HL-60 (cell line): ENCODE measurements at regions not wholly inside any gene's neighbourhood (a gene's known extent, or its start where the extent isn't known, plus 50 kb on each side); places are given as distances from the start of the nearest gene placed in this dataset.

ENCODE experiments used
- DNase-seq, 2 experiments: peaks; one replicate each; pipeline ENCODE4 v3.0.0-alpha.2; 2010 to 2020; ENCODE audit warnings: low read depth in 1 of 2, low spot score in 1 of 2
- H3K27ac ChIP-seq: fragments of 250-450 bp; sonication (Bioruptor Pico); replicated peaks from 2 replicates; pipeline ENCODE4 v1.5.1; 2020; ENCODE audit warnings: mild to moderate bottlenecking, moderate library complexity
- H3K27me3 ChIP-seq: fragments of 250-450 bp; sonication (Bioruptor Pico); 2 replicates; pipeline ENCODE4 v1.5.1; 2021; ENCODE audit warnings: mild to moderate bottlenecking, moderate library complexity; ENCODE audit not compliant: insufficient read depth, poor library complexity, severe bottlenecking
- H3K4me3 ChIP-seq: replicated peaks from 2 replicates; pipeline ENCODE4 v1.5.1; 2011; ENCODE audit warnings: mild to moderate bottlenecking, control low read depth, low read length; ENCODE audit not compliant: insufficient read depth
- GABPA ChIP-seq: IDR thresholded peaks from 2 replicates; pipeline ENCODE4 v1.6.1; 2012; ENCODE audit warnings: low read depth
- POLR2AphosphoS5 ChIP-seq: IDR thresholded peaks from 2 replicates; pipeline ENCODE4 v1.6.1; 2012; ENCODE audit warnings: low read depth
- SPI1 ChIP-seq: IDR thresholded peaks from 2 replicates; pipeline ENCODE4 v1.6.1; 2012; ENCODE audit warnings: low read depth, mild to moderate bottlenecking, borderline replicate concordance
- TF ChIP-seq, protein P1 (sequence below): IDR thresholded peaks from one replicate; pipeline ENCODE4 v1.5.1; 2011; ENCODE audit warnings: low read length, control low read depth, inconsistent platforms; ENCODE audit not compliant: insufficient read depth
- TF ChIP-seq, protein P2 (sequence below): IDR thresholded peaks from 2 replicates; pipeline ENCODE4 v1.6.1; 2012; ENCODE audit warnings: low read depth; ENCODE audit not compliant: insufficient replicate concordance

DNA sequence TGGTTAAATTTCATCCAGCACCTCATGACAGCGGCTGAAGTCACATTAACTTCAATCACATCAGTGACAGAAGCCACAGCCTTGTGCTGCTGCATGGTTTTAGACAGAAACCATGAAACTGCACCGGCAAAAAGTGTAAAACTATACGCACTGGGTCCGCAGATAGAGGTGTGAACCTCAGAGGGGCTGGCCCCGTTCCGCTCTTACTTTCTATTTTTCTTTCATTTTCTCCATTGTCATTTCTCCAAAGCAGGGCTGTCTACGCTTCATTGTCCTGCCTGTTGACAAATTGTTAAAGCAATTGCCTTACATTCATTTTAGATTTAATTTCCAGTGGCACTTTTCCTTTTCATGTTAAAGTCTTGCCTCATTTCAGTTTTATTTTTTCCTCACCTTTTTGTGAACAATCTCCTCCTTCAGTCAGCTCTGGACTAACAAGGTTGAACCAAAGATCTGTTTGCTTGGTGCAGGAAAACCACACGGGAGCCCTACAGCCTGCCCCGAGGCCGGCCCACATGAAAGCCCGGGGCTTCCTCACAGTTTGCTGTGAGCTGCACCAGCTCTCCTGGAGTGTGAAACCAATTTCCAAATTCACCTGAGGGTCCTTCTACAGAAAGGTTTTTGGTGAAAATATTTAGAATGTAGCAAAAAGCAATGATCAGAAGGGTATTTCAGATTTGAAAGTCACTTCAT is 63.7 kb downstream of the PRR18 start:
- Histone ChIP-seq H3K27me3 (no peaks in the 10 kb centered on the region), H3K4me3 (no peak overlapping the region), H3K27ac (no peak overlapping the region)
- DNase-seq = no peak
- TF ChIP-seq, protein P1, sequence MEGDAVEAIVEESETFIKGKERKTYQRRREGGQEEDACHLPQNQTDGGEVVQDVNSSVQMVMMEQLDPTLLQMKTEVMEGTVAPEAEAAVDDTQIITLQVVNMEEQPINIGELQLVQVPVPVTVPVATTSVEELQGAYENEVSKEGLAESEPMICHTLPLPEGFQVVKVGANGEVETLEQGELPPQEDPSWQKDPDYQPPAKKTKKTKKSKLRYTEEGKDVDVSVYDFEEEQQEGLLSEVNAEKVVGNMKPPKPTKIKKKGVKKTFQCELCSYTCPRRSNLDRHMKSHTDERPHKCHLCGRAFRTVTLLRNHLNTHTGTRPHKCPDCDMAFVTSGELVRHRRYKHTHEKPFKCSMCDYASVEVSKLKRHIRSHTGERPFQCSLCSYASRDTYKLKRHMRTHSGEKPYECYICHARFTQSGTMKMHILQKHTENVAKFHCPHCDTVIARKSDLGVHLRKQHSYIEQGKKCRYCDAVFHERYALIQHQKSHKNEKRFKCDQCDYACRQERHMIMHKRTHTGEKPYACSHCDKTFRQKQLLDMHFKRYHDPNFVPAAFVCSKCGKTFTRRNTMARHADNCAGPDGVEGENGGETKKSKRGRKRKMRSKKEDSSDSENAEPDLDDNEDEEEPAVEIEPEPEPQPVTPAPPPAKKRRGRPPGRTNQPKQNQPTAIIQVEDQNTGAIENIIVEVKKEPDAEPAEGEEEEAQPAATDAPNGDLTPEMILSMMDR = no peak
- TF ChIP-seq SPI1 = no peak

DNA sequence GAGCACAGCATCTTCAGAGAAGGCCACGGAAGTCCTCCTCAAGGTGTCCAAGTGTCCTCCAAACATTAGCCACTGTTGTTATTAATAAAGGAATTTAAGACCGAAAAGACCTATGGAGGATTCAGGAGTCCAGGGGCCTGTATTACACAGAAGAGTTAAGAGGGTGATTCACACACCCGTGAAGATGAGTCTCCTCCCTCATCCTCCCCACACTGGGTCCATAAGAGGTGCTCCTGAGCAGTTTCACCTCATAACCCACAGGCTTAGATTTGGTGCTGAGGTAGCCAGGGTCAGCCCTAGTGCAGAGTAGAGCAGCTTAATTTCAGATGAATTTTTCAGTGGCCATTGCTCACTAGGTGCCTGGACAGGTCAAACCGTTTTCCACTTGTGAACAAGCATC is 65.3 kb downstream of the PRR18 start:
- H3K27me3 ChIP-seq = no peaks in the 10 kb centered on the region

DNA sequence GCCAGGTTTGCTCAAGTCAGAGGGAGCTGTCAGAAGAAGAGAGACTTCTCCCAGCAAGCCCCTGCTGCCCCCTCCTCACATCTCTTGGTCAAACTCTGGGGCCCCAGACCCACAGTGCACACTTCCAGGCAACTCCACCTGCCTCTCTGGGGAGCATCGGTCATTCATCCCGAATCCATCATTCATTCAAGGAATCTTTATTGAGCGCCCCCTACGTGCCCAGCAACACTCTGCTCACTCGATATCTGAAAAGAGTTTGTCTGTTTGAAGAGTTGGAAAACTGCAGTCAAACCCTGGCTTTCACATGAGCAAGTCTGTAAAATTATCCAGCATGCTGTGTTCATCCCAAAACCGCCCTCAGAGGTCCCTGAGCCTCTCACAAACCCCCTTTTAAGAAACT is 66.2 kb downstream of the PRR18 start:
- DNase-seq = no peak
- Histone ChIP-seq H3K27me3 (no peaks in the 10 kb centered on the region), H3K4me3 (no peak overlapping the region), H3K27ac (no peak overlapping the region)
- TF ChIP-seq, protein P1 = no peak
- TF ChIP-seq GABPA = no peak
- no peak for TF ChIP-seq SPI1
- TF ChIP-seq, protein P2, sequence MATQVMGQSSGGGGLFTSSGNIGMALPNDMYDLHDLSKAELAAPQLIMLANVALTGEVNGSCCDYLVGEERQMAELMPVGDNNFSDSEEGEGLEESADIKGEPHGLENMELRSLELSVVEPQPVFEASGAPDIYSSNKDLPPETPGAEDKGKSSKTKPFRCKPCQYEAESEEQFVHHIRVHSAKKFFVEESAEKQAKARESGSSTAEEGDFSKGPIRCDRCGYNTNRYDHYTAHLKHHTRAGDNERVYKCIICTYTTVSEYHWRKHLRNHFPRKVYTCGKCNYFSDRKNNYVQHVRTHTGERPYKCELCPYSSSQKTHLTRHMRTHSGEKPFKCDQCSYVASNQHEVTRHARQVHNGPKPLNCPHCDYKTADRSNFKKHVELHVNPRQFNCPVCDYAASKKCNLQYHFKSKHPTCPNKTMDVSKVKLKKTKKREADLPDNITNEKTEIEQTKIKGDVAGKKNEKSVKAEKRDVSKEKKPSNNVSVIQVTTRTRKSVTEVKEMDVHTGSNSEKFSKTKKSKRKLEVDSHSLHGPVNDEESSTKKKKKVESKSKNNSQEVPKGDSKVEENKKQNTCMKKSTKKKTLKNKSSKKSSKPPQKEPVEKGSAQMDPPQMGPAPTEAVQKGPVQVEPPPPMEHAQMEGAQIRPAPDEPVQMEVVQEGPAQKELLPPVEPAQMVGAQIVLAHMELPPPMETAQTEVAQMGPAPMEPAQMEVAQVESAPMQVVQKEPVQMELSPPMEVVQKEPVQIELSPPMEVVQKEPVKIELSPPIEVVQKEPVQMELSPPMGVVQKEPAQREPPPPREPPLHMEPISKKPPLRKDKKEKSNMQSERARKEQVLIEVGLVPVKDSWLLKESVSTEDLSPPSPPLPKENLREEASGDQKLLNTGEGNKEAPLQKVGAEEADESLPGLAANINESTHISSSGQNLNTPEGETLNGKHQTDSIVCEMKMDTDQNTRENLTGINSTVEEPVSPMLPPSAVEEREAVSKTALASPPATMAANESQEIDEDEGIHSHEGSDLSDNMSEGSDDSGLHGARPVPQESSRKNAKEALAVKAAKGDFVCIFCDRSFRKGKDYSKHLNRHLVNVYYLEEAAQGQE = no peak
- no peak for TF ChIP-seq POLR2AphosphoS5

More for the DNA sequence above, 65.3 kb downstream of the PRR18 start:
- H3K27ac ChIP-seq = no peak overlapping the region
- no peak for DNase-seq
- TF ChIP-seq, protein P2 = no peak
- TF ChIP-seq POLR2AphosphoS5 = no peak
- TF ChIP-seq SPI1 = no peak
- TF ChIP-seq, protein P1 = no peak
- TF ChIP-seq GABPA = no peak
- H3K4me3 ChIP-seq = no peak overlapping the region

DNA sequence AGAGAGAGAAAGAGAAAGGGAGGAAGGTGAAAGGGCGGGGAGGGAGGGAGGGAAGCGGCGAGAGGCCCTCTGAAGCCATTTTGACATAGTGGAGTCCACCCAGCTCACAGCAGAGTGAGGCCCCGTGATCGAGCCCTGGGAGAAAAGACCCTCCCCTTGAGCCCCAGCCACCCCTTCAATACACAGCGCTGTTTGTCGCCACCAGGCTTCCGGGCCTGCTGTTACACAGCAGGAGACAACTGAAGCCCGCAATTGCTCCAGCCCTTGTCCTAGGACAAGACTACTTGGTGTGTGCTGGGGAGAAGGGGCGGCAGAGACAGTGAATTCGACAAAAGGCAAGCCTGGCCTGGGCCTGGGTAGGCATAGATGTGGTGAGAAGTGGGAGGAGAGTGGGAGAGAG is 67.3 kb downstream of the PRR18 start:
- DNase-seq = no peak
- no peak for TF ChIP-seq POLR2AphosphoS5
- TF ChIP-seq, protein P1 = no peak
- TF ChIP-seq GABPA = no peak
- no peak for TF ChIP-seq SPI1
- TF ChIP-seq, protein P2 = no peak
- Histone ChIP-seq H3K27me3 (no peaks in the 10 kb centered on the region), H3K27ac (no peak overlapping the region), H3K4me3 (no peak overlapping the region)
